ENCODE measurements at regions not wholly inside any gene's neighbourhood (a gene's known extent, or its start where the extent isn't known, plus 50 kb on each side); places are given as distances from the start of the nearest gene placed in this dataset.

DNA sequence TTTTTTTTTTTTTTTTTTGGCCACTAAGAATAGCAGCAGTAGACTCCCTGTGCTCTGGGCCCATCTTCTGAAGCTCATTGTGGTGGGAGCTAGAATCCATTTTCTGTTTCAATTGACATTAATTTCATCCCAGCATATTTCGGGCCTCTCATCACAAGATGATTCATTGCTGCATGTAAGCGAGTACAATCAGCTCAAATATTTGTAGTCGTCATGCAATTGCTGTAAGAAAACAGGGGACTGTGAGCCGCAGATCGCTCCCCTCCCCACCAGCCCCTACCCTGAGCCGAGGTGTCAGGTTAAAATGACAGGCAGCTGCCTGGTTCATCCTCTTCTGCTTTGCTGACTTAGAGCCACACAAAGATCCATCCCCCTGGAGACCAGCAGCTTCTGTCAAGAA lies 358.8 kb upstream of the CDH5 start:
- peak; percentile 75 for DNase-seq (ENCODE audit: low read depth)
- in situ Hi-C loops (cut with HindIII; ENCODE audit: low sequenced_read_pairs), result no loop called here
- no peak overlapping the region for H3K4me3 ChIP-seq (ENCODE audit: low read depth, low read length)
- TF ChIP-seq, protein P1, sequence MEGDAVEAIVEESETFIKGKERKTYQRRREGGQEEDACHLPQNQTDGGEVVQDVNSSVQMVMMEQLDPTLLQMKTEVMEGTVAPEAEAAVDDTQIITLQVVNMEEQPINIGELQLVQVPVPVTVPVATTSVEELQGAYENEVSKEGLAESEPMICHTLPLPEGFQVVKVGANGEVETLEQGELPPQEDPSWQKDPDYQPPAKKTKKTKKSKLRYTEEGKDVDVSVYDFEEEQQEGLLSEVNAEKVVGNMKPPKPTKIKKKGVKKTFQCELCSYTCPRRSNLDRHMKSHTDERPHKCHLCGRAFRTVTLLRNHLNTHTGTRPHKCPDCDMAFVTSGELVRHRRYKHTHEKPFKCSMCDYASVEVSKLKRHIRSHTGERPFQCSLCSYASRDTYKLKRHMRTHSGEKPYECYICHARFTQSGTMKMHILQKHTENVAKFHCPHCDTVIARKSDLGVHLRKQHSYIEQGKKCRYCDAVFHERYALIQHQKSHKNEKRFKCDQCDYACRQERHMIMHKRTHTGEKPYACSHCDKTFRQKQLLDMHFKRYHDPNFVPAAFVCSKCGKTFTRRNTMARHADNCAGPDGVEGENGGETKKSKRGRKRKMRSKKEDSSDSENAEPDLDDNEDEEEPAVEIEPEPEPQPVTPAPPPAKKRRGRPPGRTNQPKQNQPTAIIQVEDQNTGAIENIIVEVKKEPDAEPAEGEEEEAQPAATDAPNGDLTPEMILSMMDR (IDR thresholded peaks at IDR 0.05; ENCODE audit: low read depth, low read length, missing control alignments), result no peak

GRCh38 chr16:66006485-66006884 lies 360.0 kb upstream of the CDH5 start:
- in situ Hi-C loops (cut with HindIII; ENCODE audit: low sequenced_read_pairs), result no loop called here
- H3K4me3 ChIP-seq (ENCODE audit: low read depth, low read length), result no peak overlapping the region
- DNase-seq (ENCODE audit: low read depth), result no peak
- TF ChIP-seq, protein P1 (IDR thresholded peaks at IDR 0.05; ENCODE audit: low read depth, low read length, missing control alignments), result no peak

- TF ChIP-seq, protein P1 (IDR thresholded peaks at IDR 0.05; ENCODE audit: low read depth, low read length, missing control alignments), result no peak
- DNase-seq (ENCODE audit: low read depth), result no peak
- in situ Hi-C loops (cut with HindIII; ENCODE audit: low sequenced_read_pairs), result no loop called here
- no peak overlapping the region for H3K4me3 ChIP-seq (ENCODE audit: low read depth, low read length)
Measured at GRCh38 chr16:66004699-66005098, 361.8 kb upstream of the CDH5 start.

DNA sequence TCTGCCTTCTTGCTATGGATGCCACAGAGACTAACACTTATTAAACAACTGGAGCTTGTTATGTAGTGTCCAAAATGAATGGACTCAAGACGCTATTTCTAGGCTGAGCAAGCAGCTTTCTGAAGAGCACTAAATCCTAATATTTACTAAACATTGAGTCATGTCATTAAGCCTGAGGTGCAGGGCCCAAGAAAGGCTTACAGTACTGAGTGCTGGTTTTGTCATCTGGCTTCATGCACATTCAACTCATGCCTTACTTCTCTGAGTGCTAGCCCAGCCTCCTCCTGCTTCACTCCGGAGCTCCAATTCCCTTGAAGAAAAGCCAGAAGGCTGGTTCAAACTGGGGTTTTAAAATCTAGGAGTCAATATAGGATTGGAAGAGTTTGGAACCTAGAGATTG lies 363.3 kb upstream of the CDH5 start:
- in situ Hi-C loops (cut with HindIII; ENCODE audit: low sequenced_read_pairs), result no loop called here
- TF ChIP-seq, protein P1 (IDR thresholded peaks at IDR 0.05; ENCODE audit: low read depth, low read length, missing control alignments), result no peak
- no peak overlapping the region for H3K4me3 ChIP-seq (ENCODE audit: low read depth, low read length)
- DNase-seq (ENCODE audit: low read depth), result no peak

DNA sequence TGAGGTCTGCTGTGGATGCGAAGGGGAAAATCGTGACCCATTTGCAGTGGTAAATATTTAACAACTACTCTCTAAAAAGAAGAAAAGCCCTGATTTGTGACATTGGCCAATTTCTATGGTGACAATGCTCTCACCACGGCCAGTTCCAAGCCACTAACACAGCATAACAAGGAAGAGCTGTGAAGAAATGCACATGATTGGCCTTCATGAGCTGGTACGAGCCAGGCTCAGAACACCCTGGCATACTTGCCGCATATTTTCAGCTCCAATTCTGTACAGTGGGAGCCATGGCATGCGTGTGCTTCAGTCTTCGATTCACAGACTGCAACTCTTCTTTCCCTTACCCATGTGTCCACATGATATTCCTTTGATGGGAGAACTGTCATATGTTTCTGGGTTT lies 363.9 kb upstream of the CDH5 start:
- no peak for DNase-seq (ENCODE audit: low read depth)
- no peak overlapping the region for H3K4me3 ChIP-seq (ENCODE audit: low read depth, low read length)
- TF ChIP-seq, protein P1 (IDR thresholded peaks at IDR 0.05; ENCODE audit: low read depth, low read length, missing control alignments), result no peak
- in situ Hi-C loops (cut with HindIII; ENCODE audit: low sequenced_read_pairs), result no loop called here

- DNase-seq (ENCODE audit: low read depth), result no peak
- in situ Hi-C loops (cut with HindIII; ENCODE audit: low sequenced_read_pairs), result no loop called here
- TF ChIP-seq, protein P1 (IDR thresholded peaks at IDR 0.05; ENCODE audit: low read depth, low read length, missing control alignments), result no peak
- no peak overlapping the region for H3K4me3 ChIP-seq (ENCODE audit: low read depth, low read length)
Measured at GRCh38 chr16:66001432-66001831, 365.1 kb upstream of the CDH5 start.

GRCh38 chr16:65998443-65998842 lies 368.0 kb upstream of the CDH5 start:
- TF ChIP-seq, protein P1 (IDR thresholded peaks at IDR 0.05; ENCODE audit: low read depth, low read length, missing control alignments), result no peak
- no peak overlapping the region for H3K4me3 ChIP-seq (ENCODE audit: low read depth, low read length)
- in situ Hi-C loops (cut with HindIII; ENCODE audit: low sequenced_read_pairs), result no loop called here
- DNase-seq (ENCODE audit: low read depth), result no peak

Data from astrocyte of the cerebellum (primary cell).